ENCODE measurements at regions not wholly inside any gene's neighbourhood (a gene's known extent, or its start where the extent isn't known, plus 50 kb on each side); places are given as distances from the start of the nearest gene placed in this dataset.
"Not testable (repeated sequence)": the region's sequence is repeated elsewhere in the genome, so short reads cannot be mapped to it uniquely, and the experiment has no call there.

DNA sequence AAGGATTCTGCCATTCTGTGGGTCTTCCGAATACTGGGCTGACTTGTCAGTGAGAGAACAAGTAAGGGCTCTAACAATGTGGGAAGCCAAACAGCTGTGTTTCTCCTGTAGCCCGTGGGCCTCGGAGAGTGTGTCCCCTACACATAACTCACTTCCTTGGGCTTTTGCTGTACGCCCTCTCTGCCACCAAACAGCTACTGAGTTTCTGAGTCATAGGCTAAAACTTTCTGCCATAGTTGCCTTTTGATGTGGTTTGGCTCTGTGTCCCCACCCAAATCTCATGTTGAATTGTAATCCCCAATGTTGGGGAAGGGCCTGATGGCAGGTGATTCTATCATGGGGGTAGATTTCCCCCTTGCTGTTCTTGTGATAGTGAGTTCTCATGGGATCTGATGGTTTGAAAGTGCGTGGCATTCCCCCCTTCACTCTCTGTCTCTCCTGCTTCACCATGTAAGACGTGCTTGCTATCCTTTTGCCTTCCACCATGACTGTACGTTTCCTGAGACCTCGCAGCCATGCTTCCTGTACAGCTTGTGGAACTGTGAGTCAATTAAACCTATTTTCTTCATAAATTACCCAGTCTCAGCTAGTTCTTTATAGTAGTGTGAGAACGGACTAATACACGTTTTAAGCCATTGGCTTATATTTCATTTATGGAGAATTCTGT is 194.8 kb upstream of the HMCN1 start:
- TF ChIP-seq POLR2A (IDR thresholded peaks at IDR 0.05) = no peak
- no peak for TF ChIP-seq CTCF (IDR thresholded peaks at IDR 0.05)
- TF ChIP-seq EP300 (IDR thresholded peaks at IDR 0.05) = no peak
- no peak for TF ChIP-seq POLR2AphosphoS5 (IDR thresholded peaks at IDR 0.05)
- H3K4me3 ChIP-seq = no peak overlapping the region
- H3K4me1 ChIP-seq = peaks cover 0 to 14% (median 3%) of the 10 kb centered on the region in 4 donors
- no peaks in the 10 kb centered on the region for H3K9me3 ChIP-seq
- intact Hi-C loops (cut with DNase I) = no loop called here
- 83 to 94% methylated on average over 10 of the region's 10 CpGs for WGBS, 2 donors
- DNase-seq = no peak
- no peak overlapping the region for H3K27ac ChIP-seq
- no peaks in the 10 kb centered on the region for H3K36me3 ChIP-seq
- H3K27me3 ChIP-seq = no peaks in the 10 kb centered on the region

DNA sequence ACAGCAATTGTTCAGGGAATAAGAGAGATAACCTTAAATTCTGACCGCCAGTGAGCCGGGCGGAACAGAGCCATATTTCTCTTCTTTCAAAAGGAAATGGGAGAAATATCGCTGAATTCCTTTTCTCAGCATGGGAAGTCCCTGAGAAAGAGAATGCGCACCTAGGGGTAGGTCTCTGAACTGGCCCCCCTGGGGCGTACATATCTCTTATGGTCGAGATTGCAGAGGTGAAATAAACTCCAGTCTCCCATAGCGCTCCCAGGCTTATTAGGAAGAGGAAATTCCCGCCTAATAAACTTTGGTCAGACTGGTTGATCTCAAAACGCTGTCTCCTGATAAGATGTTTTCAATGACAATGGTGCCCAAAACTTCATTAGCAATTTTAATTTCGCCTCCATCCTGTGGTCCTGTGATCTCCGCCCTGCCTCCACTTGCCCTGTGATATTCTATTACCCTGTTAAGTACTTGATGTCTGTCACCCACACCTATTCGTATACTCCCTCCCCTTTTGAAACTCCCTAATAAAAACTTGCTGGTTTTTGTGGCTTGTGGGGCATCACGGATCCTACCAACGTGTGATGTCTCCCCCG is 195.8 kb upstream of the HMCN1 start:
- H3K27me3 ChIP-seq; H3K9me3 ChIP-seq; intact Hi-C loops (cut with DNase I); H3K27ac ChIP-seq; DNase-seq; H3K4me3 ChIP-seq; H3K36me3 ChIP-seq: not testable (repeated sequence)
- H3K4me1 ChIP-seq = peaks cover 0 to 14% (median 3%) of the 10 kb centered on the region in 4 donors
- WGBS, 2 donors = 83 to 93% methylated on average over 14 of the region's 16 CpGs

DNA sequence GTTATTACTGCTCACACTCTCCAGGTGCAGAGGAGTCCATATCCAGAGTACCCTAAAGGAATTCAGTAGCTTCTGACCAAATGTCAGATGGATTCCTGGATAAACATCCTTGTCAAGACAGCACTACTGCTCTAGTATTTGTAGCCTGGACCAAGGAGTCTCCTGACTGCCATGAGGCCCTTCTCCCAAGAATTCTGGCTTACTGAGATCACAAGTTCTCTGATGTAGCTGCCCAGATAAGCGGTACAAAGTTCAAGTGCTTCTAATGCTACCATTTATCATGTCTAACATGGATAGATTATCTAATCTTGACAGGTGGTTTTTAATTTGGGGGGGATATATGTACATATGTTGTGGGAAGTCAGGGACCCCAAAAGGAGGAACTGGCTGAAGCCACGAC is 196.6 kb upstream of the HMCN1 start:
- no peak overlapping the region for H3K4me3 ChIP-seq
- no peaks in the 10 kb centered on the region for H3K36me3 ChIP-seq
- no peak for TF ChIP-seq POLR2AphosphoS5 (IDR thresholded peaks at IDR 0.05)
- TF ChIP-seq POLR2A (IDR thresholded peaks at IDR 0.05) = no peak
- no peak for TF ChIP-seq EP300 (IDR thresholded peaks at IDR 0.05)
- TF ChIP-seq CTCF (IDR thresholded peaks at IDR 0.05) = no peak
- H3K4me1 ChIP-seq = peaks cover 0 to 14% (median 3%) of the 10 kb centered on the region in 4 donors
- no peak overlapping the region for H3K27ac ChIP-seq
- H3K27me3 ChIP-seq = no peaks in the 10 kb centered on the region
- no peaks in the 10 kb centered on the region for H3K9me3 ChIP-seq
- WGBS, 2 donors = 81 to 98% methylated on average over 2 of the region's 2 CpGs
- intact Hi-C loops (cut with DNase I) = no loop called here
- no peak for DNase-seq

DNA sequence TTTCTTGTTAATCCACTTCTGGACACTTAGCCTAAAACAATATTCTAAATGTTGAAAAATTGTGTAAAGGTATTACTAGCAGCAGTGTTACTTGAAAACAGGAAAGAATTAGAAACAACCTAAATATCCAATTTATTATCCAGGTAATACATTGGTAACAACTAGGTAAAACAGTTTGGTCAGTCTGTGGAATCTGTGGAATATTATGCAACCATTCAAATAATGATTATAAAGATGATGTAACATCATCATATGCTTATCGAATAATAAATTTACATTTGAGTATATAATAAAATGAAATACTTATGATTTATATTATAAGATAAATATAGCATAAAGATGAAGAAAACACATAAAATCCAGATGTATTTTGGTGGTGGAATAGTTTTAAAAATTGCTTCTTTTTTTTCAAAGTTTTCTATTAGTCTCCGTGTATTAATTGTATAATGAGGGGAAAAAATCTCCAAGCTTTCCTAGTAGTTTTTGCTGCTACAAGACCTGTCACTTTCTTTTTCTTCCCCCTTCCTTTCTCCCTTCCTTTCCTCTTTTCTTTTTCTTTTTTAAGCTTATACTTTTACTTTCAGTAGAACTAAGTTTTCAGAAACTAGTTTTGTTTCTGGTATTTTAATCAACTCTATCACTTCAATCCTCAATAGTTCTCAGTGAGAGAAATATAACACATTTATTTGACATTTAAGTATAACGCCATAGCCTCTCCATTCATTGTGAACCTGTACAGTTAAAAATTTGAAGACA is 197.8 kb upstream of the HMCN1 start:
- DNase-seq = no peak
- intact Hi-C loops (cut with DNase I) = no loop called here
- Histone ChIP-seq H3K4me3 (no peak overlapping the region), H3K36me3 (no peaks in the 10 kb centered on the region), H3K27me3 (no peaks in the 10 kb centered on the region), H3K4me1 (peaks cover 0 to 4% (median under 1%) of the 10 kb centered on the region in 4 donors), H3K27ac (no peak overlapping the region), H3K9me3 (no peaks in the 10 kb centered on the region)
- no peak for TF ChIP-seq EP300 (IDR thresholded peaks at IDR 0.05)
- no peak for TF ChIP-seq CTCF (IDR thresholded peaks at IDR 0.05)
- no peak for TF ChIP-seq POLR2AphosphoS5 (IDR thresholded peaks at IDR 0.05)
- no peak for TF ChIP-seq POLR2A (IDR thresholded peaks at IDR 0.05)
- WGBS, 2 donors = 80 to 98% methylated on average over 3 of the region's 3 CpGs

DNA sequence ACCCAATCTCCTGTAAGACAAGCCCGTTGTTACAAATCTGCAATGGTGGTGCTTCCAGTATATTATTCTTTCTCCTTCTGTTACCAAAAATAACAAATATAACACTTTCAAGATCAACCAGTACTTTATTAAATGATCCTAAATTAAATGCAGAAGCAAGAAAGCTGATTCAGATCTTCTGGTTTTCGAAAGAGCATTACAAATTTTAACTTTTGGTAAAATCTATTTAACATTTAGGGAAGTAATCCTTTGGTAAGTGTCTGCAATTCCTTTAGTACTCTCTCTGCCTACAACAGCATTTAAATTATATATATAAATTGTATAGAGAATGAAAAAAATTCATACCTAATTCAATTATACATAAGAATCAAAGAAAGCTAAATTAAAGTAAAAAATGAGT is 198.6 kb upstream of the HMCN1 start:
- Histone ChIP-seq H3K36me3 (no peaks in the 10 kb centered on the region), H3K4me3 (no peak overlapping the region), H3K27ac (no peak overlapping the region), H3K9me3 (no peaks in the 10 kb centered on the region), H3K27me3 (no peaks in the 10 kb centered on the region), H3K4me1 (peaks cover 0 to 4% (median 0%) of the 10 kb centered on the region in 4 donors)
- TF ChIP-seq POLR2AphosphoS5 (IDR thresholded peaks at IDR 0.05) = no peak
- TF ChIP-seq POLR2A (IDR thresholded peaks at IDR 0.05) = no peak
- no peak for TF ChIP-seq EP300 (IDR thresholded peaks at IDR 0.05)
- TF ChIP-seq CTCF (IDR thresholded peaks at IDR 0.05) = no peak
- no peak for DNase-seq
- intact Hi-C loops (cut with DNase I) = no loop called here
- 89 to 93% methylated on average over 2 of the region's 2 CpGs for WGBS, 2 donors

All from sigmoid colon (tissue), 6 donors.